K562 (cell line): ENCODE measurements at regions not wholly inside any gene's neighbourhood (a gene's known extent, or its start where the extent isn't known, plus 50 kb on each side); places are given as distances from the start of the nearest gene placed in this dataset.
"Not testable (repeated sequence)": the region's sequence is repeated elsewhere in the genome, so short reads cannot be mapped to it uniquely, and the experiment has no call there.

Source experiments
- BHLHE40 ChIP-seq: IDR thresholded peaks from 2 replicates; pipeline ENCODE4 v1.6.1; 2011; ENCODE audit warnings: low read length, improper control_type of control experiment
- HDGF ChIP-seq: fragments of 450-650 bp; IDR thresholded peaks from 2 replicates; pipeline ENCODE4 v1.6.1; 2016
- POLR2A ChIP-seq: fragments of 450-650 bp; conservative IDR thresholded peaks from 2 replicates; pipeline ENCODE4 v1.6.1; 2016
- ZNF3 ChIP-seq: fragments of 250-450 bp; sonication (Bioruptor Pico); IDR thresholded peaks from 2 replicates; pipeline ENCODE4 v1.5.0; 2021; ENCODE audit warnings: mild to moderate bottlenecking, moderate library complexity
- TF ChIP-seq, protein P1 (sequence below): sonication (generic); formaldehyde crosslinking; IDR thresholded peaks from 2 replicates; pipeline ENCODE4 v1.8.0; 2022; ENCODE audit warnings: mild to moderate bottlenecking, missing genetic modification reagents
- TF ChIP-seq, protein P2 (sequence below): fragments of 250-450 bp; sonication (Bioruptor Pico); IDR thresholded peaks from 2 replicates; pipeline ENCODE4 v1.4.0; 2020
- TF ChIP-seq, protein P3 (sequence below), 3 experiments: IDR thresholded peaks in 2 of 3; conservative IDR thresholded peaks in 1 of 3; 2 replicates each; pipeline ENCODE4 v1.5.1; 2011 to 2012; ENCODE audit warnings: low read length in 3 of 3, mild to moderate bottlenecking in 3 of 3, control low read depth in 2 of 3, improper control_type of control experiment in 1 of 3, inconsistent platforms in 1 of 3, low read depth in 1 of 3, mixed read lengths in 1 of 3, moderate library complexity in 1 of 3; ENCODE audit not compliant: insufficient read depth in 2 of 3

DNA sequence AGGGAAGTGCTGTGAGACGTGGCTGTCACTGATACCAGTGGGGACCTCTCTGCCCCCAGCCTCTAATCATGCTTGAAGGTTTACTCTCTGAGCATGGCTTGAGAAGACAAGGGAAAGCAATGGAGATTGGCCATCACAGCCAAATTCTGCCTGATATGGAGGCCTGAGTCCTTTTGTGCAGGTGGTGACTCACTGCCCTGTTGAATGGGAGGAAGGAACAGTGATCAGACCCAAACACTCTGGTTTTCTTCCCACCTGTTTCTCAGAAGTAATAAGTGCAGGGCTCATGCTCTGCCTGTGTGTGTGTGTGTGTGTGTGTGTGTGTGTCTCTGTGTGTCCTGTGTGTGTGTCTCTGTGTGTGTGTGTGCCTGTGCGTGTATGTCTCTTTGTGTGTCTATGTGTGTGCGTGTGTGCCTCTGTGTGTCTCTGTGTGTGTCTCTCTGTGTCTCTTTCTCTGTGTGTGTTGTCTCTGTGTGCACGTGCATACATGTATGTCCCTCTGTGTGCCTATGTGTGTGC lies 240.6 kb upstream of the PLGLB1 start:
- TF ChIP-seq HDGF; ZNF3 (CRISPR knock-in tag); BHLHE40; POLR2A: not testable (repeated sequence)
- TF ChIP-seq, protein P1, sequence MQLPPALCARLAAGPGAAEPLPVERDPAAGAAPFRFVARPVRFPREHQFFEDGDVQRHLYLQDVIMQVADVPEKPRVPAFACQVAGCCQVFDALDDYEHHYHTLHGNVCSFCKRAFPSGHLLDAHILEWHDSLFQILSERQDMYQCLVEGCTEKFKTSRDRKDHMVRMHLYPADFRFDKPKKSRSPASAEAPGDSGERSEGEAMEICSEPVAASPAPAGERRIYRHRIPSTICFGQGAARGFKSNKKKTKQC (CRISPR knock-in tag), result not testable (repeated sequence)
- TF ChIP-seq, protein P2, sequence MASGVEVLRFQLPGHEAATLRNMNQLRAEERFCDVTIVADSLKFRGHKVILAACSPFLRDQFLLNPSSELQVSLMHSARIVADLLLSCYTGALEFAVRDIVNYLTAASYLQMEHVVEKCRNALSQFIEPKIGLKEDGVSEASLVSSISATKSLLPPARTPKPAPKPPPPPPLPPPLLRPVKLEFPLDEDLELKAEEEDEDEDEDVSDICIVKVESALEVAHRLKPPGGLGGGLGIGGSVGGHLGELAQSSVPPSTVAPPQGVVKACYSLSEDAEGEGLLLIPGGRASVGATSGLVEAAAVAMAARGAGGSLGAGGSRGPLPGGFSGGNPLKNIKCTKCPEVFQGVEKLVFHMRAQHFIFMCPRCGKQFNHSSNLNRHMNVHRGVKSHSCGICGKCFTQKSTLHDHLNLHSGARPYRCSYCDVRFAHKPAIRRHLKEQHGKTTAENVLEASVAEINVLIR (CRISPR knock-in tag), result not testable (repeated sequence)
- TF ChIP-seq, protein P3, sequence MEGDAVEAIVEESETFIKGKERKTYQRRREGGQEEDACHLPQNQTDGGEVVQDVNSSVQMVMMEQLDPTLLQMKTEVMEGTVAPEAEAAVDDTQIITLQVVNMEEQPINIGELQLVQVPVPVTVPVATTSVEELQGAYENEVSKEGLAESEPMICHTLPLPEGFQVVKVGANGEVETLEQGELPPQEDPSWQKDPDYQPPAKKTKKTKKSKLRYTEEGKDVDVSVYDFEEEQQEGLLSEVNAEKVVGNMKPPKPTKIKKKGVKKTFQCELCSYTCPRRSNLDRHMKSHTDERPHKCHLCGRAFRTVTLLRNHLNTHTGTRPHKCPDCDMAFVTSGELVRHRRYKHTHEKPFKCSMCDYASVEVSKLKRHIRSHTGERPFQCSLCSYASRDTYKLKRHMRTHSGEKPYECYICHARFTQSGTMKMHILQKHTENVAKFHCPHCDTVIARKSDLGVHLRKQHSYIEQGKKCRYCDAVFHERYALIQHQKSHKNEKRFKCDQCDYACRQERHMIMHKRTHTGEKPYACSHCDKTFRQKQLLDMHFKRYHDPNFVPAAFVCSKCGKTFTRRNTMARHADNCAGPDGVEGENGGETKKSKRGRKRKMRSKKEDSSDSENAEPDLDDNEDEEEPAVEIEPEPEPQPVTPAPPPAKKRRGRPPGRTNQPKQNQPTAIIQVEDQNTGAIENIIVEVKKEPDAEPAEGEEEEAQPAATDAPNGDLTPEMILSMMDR (IDR thresholded peaks at IDR 0.05 in 2 of 3, conservative IDR thresholded peaks at IDR 0.05 in 1 of 3; ENCODE audit: insufficient read depth in 2 of 3, low read depth in 1 of 3, low read length in 3 of 3), result not testable (repeated sequence)
